CD14-positive monocyte (primary cell): ENCODE measurements at regions not wholly inside any gene's neighbourhood (a gene's known extent, or its start where the extent isn't known, plus 50 kb on each side); places are given as distances from the start of the nearest gene placed in this dataset.

Experiments
- DNase-seq, 3 donors: peaks; one replicate each; pipeline ENCODE4 v3.0.0-alpha.2; 2011 to 2022
- H2AFZ ChIP-seq: 2 replicates; pipeline ENCODE4 v1.6.0; 2012; ENCODE audit warnings: mild to moderate bottlenecking, low read depth, low read length, inconsistent platforms; ENCODE audit not compliant: insufficient read depth, poor library complexity, severe bottlenecking
- H3K27ac ChIP-seq, 2 donors: 1 replicate in 1 of 2; 2 replicates in 1 of 2; pipeline ENCODE4 v1.5.1; 2012 to 2013; ENCODE audit warnings: low read length in 2 of 2, control low read depth in 1 of 2, inconsistent platforms in 1 of 2, low read depth in 1 of 2, mild to moderate bottlenecking in 1 of 2
- H3K27me3 ChIP-seq, 2 donors: one replicate each; pipeline versions ENCODE4 v1.6.0 to v1.6.1; 2011 to 2013; ENCODE audit warnings: low read length in 2 of 2; ENCODE audit not compliant: control insufficient read depth in 2 of 2, insufficient read depth in 2 of 2
- H3K36me3 ChIP-seq, 2 donors: replicated peaks in 1 of 2; 1 replicate in 1 of 2; 2 replicates in 1 of 2; pipeline versions ENCODE4 v1.5.1 to v1.6.1; 2012 to 2013; ENCODE audit warnings: low read length in 2 of 2, control low read depth in 1 of 2, inconsistent platforms in 1 of 2, mild to moderate bottlenecking in 1 of 2; ENCODE audit not compliant: insufficient read depth in 2 of 2, control insufficient read depth in 1 of 2
- H3K4me1 ChIP-seq, 2 donors: 1 replicate in 1 of 2; 2 replicates in 1 of 2; pipeline versions ENCODE4 v1.5.1 to v1.6.1; 2012 to 2013; ENCODE audit warnings: low read length in 2 of 2, control low read depth in 1 of 2, inconsistent platforms in 1 of 2, mild to moderate bottlenecking in 1 of 2, moderate library complexity in 1 of 2; ENCODE audit not compliant: insufficient read depth in 2 of 2, control insufficient read depth in 1 of 2
- H3K4me2 ChIP-seq: replicated peaks from 2 replicates; pipeline ENCODE3; 2012; ENCODE audit warnings: low read length, moderate library complexity, mild to moderate bottlenecking; ENCODE audit not compliant: poor library complexity, severe bottlenecking; ENCODE audit errors: extremely low read depth
- H3K4me3 ChIP-seq, 3 experiments: fragments of 200-600 bp in 1 of 3; sonication (generic) in 1 of 3; replicated peaks in 1 of 3; 1 replicate in 2 of 3; 2 replicates in 1 of 3; pipeline ENCODE4 v1.5.1; 2011 to 2013; ENCODE audit warnings: low read length in 3 of 3, mild to moderate bottlenecking in 3 of 3, control low read depth in 2 of 3, low read depth in 2 of 3, inconsistent platforms in 1 of 3, moderate library complexity in 1 of 3
- H3K79me2 ChIP-seq: 2 replicates; pipeline ENCODE4 v1.6.0; 2012; ENCODE audit warnings: mild to moderate bottlenecking, control low read depth, inconsistent platforms, low read length, moderate library complexity; ENCODE audit not compliant: insufficient read depth
- H3K9ac ChIP-seq: 2 replicates; pipeline ENCODE4 v1.6.0; 2017; ENCODE audit warnings: low read length, mild to moderate bottlenecking; ENCODE audit not compliant: insufficient read depth, poor library complexity, severe bottlenecking
- H3K9me3 ChIP-seq, 2 donors: replicated peaks in 1 of 2; 1 replicate in 1 of 2; 2 replicates in 1 of 2; pipeline versions ENCODE4 v1.5.1 to v1.6.1; 2012 to 2013; ENCODE audit warnings: low read length in 2 of 2, control low read depth in 1 of 2; ENCODE audit not compliant: control insufficient read depth in 1 of 2, insufficient read depth in 1 of 2
- H4K20me1 ChIP-seq: 2 replicates; pipeline ENCODE4 v1.6.0; 2012; ENCODE audit warnings: mild to moderate bottlenecking, low read length, control low read depth, moderate library complexity; ENCODE audit not compliant: insufficient read depth
- H3K27ac Mint-ChIP-seq, 7 donors: one replicate each; pipeline ENCODE4 v1.8.0; 2020; ENCODE audit warnings: mild to moderate bottlenecking in 7 of 7, mixed read lengths in 7 of 7, moderate library complexity in 6 of 7, inconsistent platforms in 2 of 7
- H3K27me3 Mint-ChIP-seq, 3 donors: one replicate each; pipeline ENCODE4 v1.8.0; 2021 to 2022; ENCODE audit warnings: low read depth in 3 of 3, mild to moderate bottlenecking in 3 of 3, mixed read lengths in 3 of 3, moderate library complexity in 3 of 3, inconsistent platforms in 1 of 3
- H3K36me3 Mint-ChIP-seq, 2 donors: one replicate each; pipeline ENCODE4 v1.8.0; 2020; ENCODE audit warnings: mixed read lengths in 2 of 2, inconsistent platforms in 1 of 2, mild to moderate bottlenecking in 1 of 2
- H3K4me1 Mint-ChIP-seq: one replicate; pipeline ENCODE4 v1.8.0; 2020; ENCODE audit warnings: mild to moderate bottlenecking, mixed read lengths
- H3K4me3 Mint-ChIP-seq, 2 donors: one replicate each; pipeline ENCODE4 v1.8.0; 2020; ENCODE audit warnings: mild to moderate bottlenecking in 2 of 2, mixed read lengths in 2 of 2, moderate library complexity in 1 of 2
- H3K9me3 Mint-ChIP-seq, 7 donors: one replicate each; pipeline ENCODE4 v1.8.0; 2020 to 2022; ENCODE audit warnings: mixed read lengths in 7 of 7, mild to moderate bottlenecking in 6 of 7, moderate library complexity in 6 of 7, inconsistent platforms in 2 of 7
- WGBS: methylation state at CpG from one replicate; pipeline ENCODE4 v1.1.5; 2013; ENCODE audit warnings: missing lambda C conversion rate; ENCODE audit not compliant: insufficient coverage; 5-methylcytosine and 5-hydroxymethylcytosine counted together
- intact Hi-C, 2 donors: fragments of 100-400 bp; cut with micrococcal nuclease; formaldehyde crosslinking; loops; one replicate each; pipeline versions ENCODE4 v1.15.0 to v1.15.1; 2023
- TF ChIP-seq, protein P1 (sequence below): fragments of 200-600 bp; IDR thresholded peaks from one replicate; pipeline ENCODE4 v1.8.0; 2022; ENCODE audit warnings: antibody characterized with exemption, mild to moderate bottlenecking

- WGBS, result no CpG with 5 or more reads among the region's 4 CpGs
- Histone ChIP-seq H3K27me3 (no peaks in the 10 kb centered on the region), H4K20me1 (no peaks in the 10 kb centered on the region), H2AFZ (no peak overlapping the region), H3K36me3 (no peaks in the 10 kb centered on the region), H3K4me2 (no peak overlapping the region), H3K9ac (no peak overlapping the region), H3K27ac (no peak overlapping the region), H3K9me3 (peaks cover 0 to 2% of the 10 kb centered on the region in 2 donors), H3K4me1 (no peaks in the 10 kb centered on the region), H3K79me2 (no peaks in the 10 kb centered on the region), H3K4me3 (no peak overlapping the region)
- no peak overlapping the region for H3K4me3 Mint-ChIP-seq
- H3K27me3 Mint-ChIP-seq, result peaks cover 1 to 4% (median 3%) of the 10 kb centered on the region in 3 donors
- H3K4me1 Mint-ChIP-seq, result no peaks in the 10 kb centered on the region
- no peak overlapping the region for H3K27ac Mint-ChIP-seq
- TF ChIP-seq, protein P1, sequence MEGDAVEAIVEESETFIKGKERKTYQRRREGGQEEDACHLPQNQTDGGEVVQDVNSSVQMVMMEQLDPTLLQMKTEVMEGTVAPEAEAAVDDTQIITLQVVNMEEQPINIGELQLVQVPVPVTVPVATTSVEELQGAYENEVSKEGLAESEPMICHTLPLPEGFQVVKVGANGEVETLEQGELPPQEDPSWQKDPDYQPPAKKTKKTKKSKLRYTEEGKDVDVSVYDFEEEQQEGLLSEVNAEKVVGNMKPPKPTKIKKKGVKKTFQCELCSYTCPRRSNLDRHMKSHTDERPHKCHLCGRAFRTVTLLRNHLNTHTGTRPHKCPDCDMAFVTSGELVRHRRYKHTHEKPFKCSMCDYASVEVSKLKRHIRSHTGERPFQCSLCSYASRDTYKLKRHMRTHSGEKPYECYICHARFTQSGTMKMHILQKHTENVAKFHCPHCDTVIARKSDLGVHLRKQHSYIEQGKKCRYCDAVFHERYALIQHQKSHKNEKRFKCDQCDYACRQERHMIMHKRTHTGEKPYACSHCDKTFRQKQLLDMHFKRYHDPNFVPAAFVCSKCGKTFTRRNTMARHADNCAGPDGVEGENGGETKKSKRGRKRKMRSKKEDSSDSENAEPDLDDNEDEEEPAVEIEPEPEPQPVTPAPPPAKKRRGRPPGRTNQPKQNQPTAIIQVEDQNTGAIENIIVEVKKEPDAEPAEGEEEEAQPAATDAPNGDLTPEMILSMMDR, result no peak
- no peaks in the 10 kb centered on the region for H3K36me3 Mint-ChIP-seq
- no peak for DNase-seq
- H3K9me3 Mint-ChIP-seq, result peaks cover 4 to 19% (median 9%) of the 10 kb centered on the region in 7 donors
- intact Hi-C loops, result no loop called here
Measured at GRCh38 chr16:5325932-5326331, 228.3 kb upstream of the EEF2KMT start.

- no peak overlapping the region for H3K9ac ChIP-seq
- no peaks in the 10 kb centered on the region for H3K79me2 ChIP-seq
- H2AFZ ChIP-seq, result no peak overlapping the region
- H3K4me1 ChIP-seq, result no peaks in the 10 kb centered on the region
- no peak overlapping the region for H3K4me3 ChIP-seq
- no peak overlapping the region for H3K27ac ChIP-seq
- no peaks in the 10 kb centered on the region for H4K20me1 ChIP-seq
- no peaks in the 10 kb centered on the region for H3K4me1 Mint-ChIP-seq
- DNase-seq, result no peak
- H3K27ac Mint-ChIP-seq, result no peak overlapping the region
- H3K4me2 ChIP-seq, result no peak overlapping the region
- TF ChIP-seq, protein P1, result no peak
- no peaks in the 10 kb centered on the region for H3K27me3 ChIP-seq
- peaks cover under 1 to 10% (median 4%) of the 10 kb centered on the region in 7 donors for H3K9me3 Mint-ChIP-seq
- intact Hi-C loops, result no loop called here
- H3K9me3 ChIP-seq, result peaks cover 0 to 2% of the 10 kb centered on the region in 2 donors
- H3K27me3 Mint-ChIP-seq, result peaks cover 3 to 5% (median 4%) of the 10 kb centered on the region in 3 donors
- no peak overlapping the region for H3K4me3 Mint-ChIP-seq
- no peaks in the 10 kb centered on the region for H3K36me3 Mint-ChIP-seq
- no peaks in the 10 kb centered on the region for H3K36me3 ChIP-seq
- 65% methylated on average over 7 of the region's 15 CpGs for WGBS
Measured at GRCh38 chr16:5323284-5324141, 225.9 kb upstream of the EEF2KMT start.
